Neutrophil (primary cell): ENCODE measurements at regions not wholly inside any gene's neighbourhood (a gene's known extent, or its start where the extent isn't known, plus 50 kb on each side); places are given as distances from the start of the nearest gene placed in this dataset.

ENCODE experiments used
- H3K27ac ChIP-seq: fragments of 200-600 bp; sonication (generic); 2 replicates; pipeline ENCODE4 v1.5.1; 2016; ENCODE audit warnings: mild to moderate bottlenecking, moderate library complexity
- H3K27me3 ChIP-seq: fragments of 200-600 bp; sonication (generic); 2 replicates; pipeline ENCODE4 v1.6.0; 2016; ENCODE audit warnings: mild to moderate bottlenecking
- H3K36me3 ChIP-seq: fragments of 200-600 bp; sonication (generic); 2 replicates; pipeline ENCODE4 v1.5.1; 2017
- H3K4me1 ChIP-seq, 2 experiments: fragments of 200-600 bp in 1 of 2; sonication (generic) in 1 of 2; 1 replicate in 1 of 2; 2 replicates in 1 of 2; pipeline versions ENCODE4 v1.5.1 to v1.6.1; 2013 to 2016; ENCODE audit warnings: low read depth in 1 of 2, low read length in 1 of 2, mild to moderate bottlenecking in 1 of 2, moderate library complexity in 1 of 2; ENCODE audit not compliant: control insufficient read depth in 1 of 2, insufficient read depth in 1 of 2
- H3K4me3 ChIP-seq, 2 experiments: fragments of 200-600 bp in 1 of 2; sonication (generic) in 1 of 2; 1 replicate in 1 of 2; 2 replicates in 1 of 2; pipeline ENCODE4 v1.5.1; 2013 to 2016; ENCODE audit warnings: low read depth in 1 of 2, low read length in 1 of 2, mild to moderate bottlenecking in 1 of 2, moderate library complexity in 1 of 2
- H3K9me3 ChIP-seq: fragments of 200-600 bp; sonication (generic); 2 replicates; pipeline ENCODE4 v1.5.1; 2016
- CTCF ChIP-seq: fragments of 200-600 bp; sonication (generic); IDR thresholded peaks from 2 replicates; pipeline ENCODE4 v1.5.1; 2016; ENCODE audit warnings: antibody characterized with exemption

DNA sequence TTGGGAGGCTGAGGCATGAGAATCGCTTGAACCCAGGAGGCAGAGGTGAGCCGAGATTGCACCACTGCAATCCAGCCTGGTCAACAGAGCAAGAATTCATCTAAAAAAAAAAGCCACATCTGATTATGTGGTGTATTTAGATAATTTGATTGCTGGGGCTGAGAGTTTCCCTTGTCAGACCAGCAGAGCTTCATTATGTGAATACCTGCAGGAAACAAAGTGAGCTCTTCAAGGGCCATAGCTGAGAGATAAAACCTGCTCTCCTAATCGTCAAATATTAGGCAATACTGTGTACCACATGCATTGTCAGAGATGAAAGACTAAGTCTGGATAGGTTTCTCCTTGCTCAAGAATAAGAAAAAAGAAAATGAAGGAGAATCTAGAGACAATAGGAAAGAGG lies 800.0 kb upstream of the IGFBP7 start:
- no peaks in the 10 kb centered on the region for H3K27me3 ChIP-seq
- TF ChIP-seq CTCF = no peak
- no peak overlapping the region for H3K4me3 ChIP-seq

GRCh38 chr4:57905965-57906364 lies 795.8 kb upstream of the IGFBP7 start:
- H3K27ac ChIP-seq = no peak overlapping the region
- no peaks in the 10 kb centered on the region for H3K4me1 ChIP-seq
- no peak for TF ChIP-seq CTCF
- no peaks in the 10 kb centered on the region for H3K9me3 ChIP-seq
- H3K27me3 ChIP-seq = no peaks in the 10 kb centered on the region
- no peak overlapping the region for H3K4me3 ChIP-seq
- H3K36me3 ChIP-seq = no peaks in the 10 kb centered on the region

More for the DNA sequence above, 800.0 kb upstream of the IGFBP7 start:
- Histone ChIP-seq H3K9me3 (no peaks in the 10 kb centered on the region), H3K36me3 (no peaks in the 10 kb centered on the region), H3K27ac (no peak overlapping the region), H3K4me1 (no peaks in the 10 kb centered on the region)

GRCh38 chr4:57877047-57877458 lies 766.9 kb upstream of the IGFBP7 start:
- Histone ChIP-seq H3K27ac (no peak overlapping the region), H3K36me3 (no peaks in the 10 kb centered on the region), H3K4me1 (no peaks in the 10 kb centered on the region), H3K9me3 (no peaks in the 10 kb centered on the region), H3K27me3 (no peaks in the 10 kb centered on the region), H3K4me3 (no peak overlapping the region)
- no peak for TF ChIP-seq CTCF

DNA sequence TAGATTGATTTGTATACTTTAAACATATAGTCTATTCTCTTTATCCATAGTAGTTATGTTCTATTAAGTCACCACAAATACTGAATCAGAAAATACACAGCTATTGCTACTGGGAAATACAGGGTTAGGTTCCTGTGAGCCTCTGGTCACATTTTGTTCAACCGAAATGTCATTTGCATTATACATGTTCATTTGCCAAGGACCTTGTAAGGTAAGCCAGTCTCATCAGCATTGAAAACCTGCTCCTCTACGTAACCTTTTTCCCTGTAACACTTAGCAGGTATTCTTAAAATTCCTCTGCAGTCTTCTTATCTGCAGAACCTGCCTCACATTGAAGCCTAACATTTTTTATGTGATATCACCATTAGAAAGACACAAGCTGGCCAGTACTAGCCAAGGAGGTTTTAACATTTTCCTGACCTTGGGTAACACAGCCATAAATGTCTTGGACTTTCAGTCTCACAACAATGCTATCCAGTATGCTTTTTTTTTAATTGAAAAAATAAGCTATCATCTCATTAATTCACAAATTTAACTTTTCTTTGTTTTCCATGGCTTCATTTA lies 765.7 kb upstream of the IGFBP7 start:
- Histone ChIP-seq H3K36me3 (no peaks in the 10 kb centered on the region), H3K27me3 (no peaks in the 10 kb centered on the region), H3K4me1 (no peaks in the 10 kb centered on the region), H3K4me3 (no peak overlapping the region), H3K27ac (no peak overlapping the region), H3K9me3 (no peaks in the 10 kb centered on the region)
- TF ChIP-seq CTCF = no peak

DNA sequence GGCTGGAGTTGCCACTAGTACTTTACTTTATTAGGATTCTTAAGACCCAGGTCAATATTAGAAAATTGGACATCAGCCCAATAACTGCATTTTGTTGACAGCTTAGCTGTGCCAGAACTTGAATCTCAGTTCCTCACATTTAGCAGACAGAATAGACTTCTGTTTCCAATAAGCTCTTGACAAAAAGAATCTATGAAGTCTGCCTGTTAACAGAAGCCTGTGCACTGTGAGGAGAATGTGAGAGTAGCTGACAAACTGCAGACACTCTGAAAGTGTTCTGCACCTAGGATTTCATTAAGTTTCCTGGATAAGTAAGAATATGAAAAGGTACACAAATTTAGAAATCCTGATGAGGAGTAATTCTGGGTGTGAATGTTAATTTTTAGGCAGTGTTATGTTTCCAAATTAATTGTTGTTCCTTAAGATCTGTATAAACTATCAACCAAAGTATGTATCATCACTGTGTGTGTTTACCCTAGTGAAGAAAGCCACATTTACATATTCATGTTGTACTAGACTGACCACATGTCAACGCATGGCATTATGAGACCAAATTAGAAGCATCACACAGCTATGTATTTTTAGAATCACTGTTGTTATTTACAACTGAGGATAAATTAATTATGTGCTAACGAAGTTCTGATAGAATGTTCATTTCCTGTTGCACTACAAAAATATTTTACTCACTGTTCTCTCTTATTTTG lies 756.4 kb upstream of the IGFBP7 start:
- Histone ChIP-seq H3K36me3 (no peaks in the 10 kb centered on the region), H3K4me1 (no peaks in the 10 kb centered on the region), H3K9me3 (no peaks in the 10 kb centered on the region), H3K4me3 (no peak overlapping the region), H3K27me3 (no peaks in the 10 kb centered on the region), H3K27ac (no peak overlapping the region)
- no peak for TF ChIP-seq CTCF
